Panc1 (cell line): ENCODE measurements at regions not wholly inside any gene's neighbourhood (a gene's known extent, or its start where the extent isn't known, plus 50 kb on each side); places are given as distances from the start of the nearest gene placed in this dataset.

Source experiments
- ATAC-seq: fragments of 200-7000 bp; cut with Tn5 transposase; 2 replicates; pipeline ENCODE4 v1.9.1; 2020; ENCODE audit warnings: mild to moderate bottlenecking, moderate library complexity
- BruUV-seq: library from RNA; stranded (reverse); fragments of 400-500 nt; replicated peaks from 2 replicates; lab custom pipeline; 2021; lab: Mats Ljungman, UMichigan
- CTCF ChIA-PET: fragments of 300-600 bp; sonication (Branson Sonifier 250); formaldehyde crosslinking; loops from one replicate; lab custom pipeline; 2022; ENCODE audit warnings: antibody characterized with exemption; lab: Charles Lee
- POLR2A ChIA-PET: fragments of 300-600 bp; sonication (Branson Sonifier 250); formaldehyde crosslinking; loops from one replicate; lab custom pipeline; 2022; ENCODE audit warnings: antibody characterized with exemption; lab: Charles Lee
- DNase-seq: peaks from one replicate; pipeline ENCODE4 v3.0.0-alpha.2; 2010; ENCODE audit warnings: low read depth, low spot score
- H3K27ac ChIP-seq: 2 replicates; pipeline ENCODE4 v1.5.1; 2011; ENCODE audit warnings: mild to moderate bottlenecking, low read length, inconsistent platforms
- H3K27me3 ChIP-seq: fragments of 200-500 bp; sonication (Bioruptor generic); 2 replicates; pipeline ENCODE4 v1.6.0; 2014; ENCODE audit warnings: low read length, inconsistent platforms; ENCODE audit not compliant: control insufficient read depth, insufficient read depth
- H3K36me3 ChIP-seq: fragments of 200-500 bp; sonication (Bioruptor generic); 2 replicates; pipeline ENCODE4 v1.5.1; 2014; ENCODE audit warnings: inconsistent platforms, mild to moderate bottlenecking, low read length, moderate library complexity; ENCODE audit not compliant: control insufficient read depth, insufficient read depth
- H3K4me1 ChIP-seq: 2 replicates; pipeline ENCODE4 v1.5.1; 2011; ENCODE audit warnings: inconsistent platforms, mild to moderate bottlenecking, low read length, moderate library complexity; ENCODE audit not compliant: control insufficient read depth, insufficient read depth
- H3K4me3 ChIP-seq, 2 experiments: 2 replicates each; pipeline ENCODE4 v1.5.1; 2011 to 2012; ENCODE audit warnings: low read depth in 2 of 2, low read length in 2 of 2, mild to moderate bottlenecking in 2 of 2, inconsistent platforms in 1 of 2, moderate library complexity in 1 of 2
- H3K9me3 ChIP-seq: fragments of 200-500 bp; sonication (Bioruptor generic); 2 replicates; pipeline ENCODE4 v1.5.1; 2014; ENCODE audit warnings: low read depth, mild to moderate bottlenecking, inconsistent platforms, low read length, moderate library complexity; ENCODE audit not compliant: control insufficient read depth, insufficient read depth
- POLR2AphosphoS5 ChIP-seq: IDR thresholded peaks from 2 replicates; pipeline ENCODE4 v1.6.1; 2012; ENCODE audit warnings: mild to moderate bottlenecking, low read depth, low read length, moderate library complexity
- REST ChIP-seq, 2 experiments: IDR thresholded peaks; 2 replicates each; pipeline ENCODE4 v1.6.1; 2011 to 2012; ENCODE audit warnings: low read depth in 2 of 2, control low read depth in 1 of 2, low read length in 1 of 2, mild to moderate bottlenecking in 1 of 2, moderate library complexity in 1 of 2; ENCODE audit not compliant: insufficient read depth in 1 of 2
- SIN3A ChIP-seq: IDR thresholded peaks from 2 replicates; pipeline ENCODE4 v1.6.1; 2012; ENCODE audit warnings: low read depth, mild to moderate bottlenecking, low read length, moderate library complexity, borderline replicate concordance; ENCODE audit not compliant: insufficient read depth
- TCF7L2 ChIP-seq: IDR thresholded peaks from 2 replicates; pipeline ENCODE4 v1.6.1; 2011; ENCODE audit warnings: mild to moderate bottlenecking, low read depth, low read length, inconsistent platforms
- in situ Hi-C: cut with HindIII; loops from 2 replicates; pipeline ENCODE4 v1.10.0; 2016; ENCODE audit warnings: low sequenced_read_pairs, low pct_unique_long_range_greater_than_20kb
- intact Hi-C: fragments of 100-400 bp; cut with micrococcal nuclease; formaldehyde crosslinking; loops from one replicate; pipeline ENCODE4 v1.10.0; 2022; ENCODE audit not compliant: unreplicated experiment
- TF ChIP-seq, protein P1 (sequence below): fragments of 450-650 bp; IDR thresholded peaks from 2 replicates; pipeline ENCODE4 v1.5.1; 2017; ENCODE audit warnings: mild to moderate bottlenecking

DNA sequence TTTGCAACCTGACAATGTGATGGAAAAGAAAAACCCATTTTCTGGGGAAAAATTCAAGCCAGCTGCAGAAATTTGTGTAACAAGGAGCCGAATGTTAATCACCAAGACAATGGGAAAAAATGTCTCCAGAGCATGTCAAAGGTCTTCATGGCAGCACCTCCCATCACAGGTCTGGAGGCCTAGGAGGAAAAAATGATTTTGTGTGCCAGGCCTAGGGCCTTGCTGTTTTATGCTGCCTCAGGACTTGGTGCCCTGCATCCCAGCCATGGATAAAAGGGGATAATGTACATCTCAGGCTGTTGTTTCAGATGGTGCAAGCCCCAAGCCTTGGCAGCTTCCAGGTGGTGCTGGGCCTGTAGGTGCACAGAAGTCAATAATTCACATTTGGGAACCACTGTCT lies 747.7 kb downstream of the C6orf118 start:
- no peaks in the 10 kb centered on the region for H3K9me3 ChIP-seq
- no peak overlapping the region for H3K27ac ChIP-seq
- POLR2A ChIA-PET = no interaction called here
- DNase-seq = no peak
- TF ChIP-seq SIN3A (no peak), REST (IDR thresholded peaks at IDR 0.05; ENCODE audit: insufficient read depth in 1 of 2, low read depth in 2 of 2, low read length in 1 of 2) (no peak), POLR2AphosphoS5 (no peak), TCF7L2 (no peak)
- TF ChIP-seq, protein P1, sequence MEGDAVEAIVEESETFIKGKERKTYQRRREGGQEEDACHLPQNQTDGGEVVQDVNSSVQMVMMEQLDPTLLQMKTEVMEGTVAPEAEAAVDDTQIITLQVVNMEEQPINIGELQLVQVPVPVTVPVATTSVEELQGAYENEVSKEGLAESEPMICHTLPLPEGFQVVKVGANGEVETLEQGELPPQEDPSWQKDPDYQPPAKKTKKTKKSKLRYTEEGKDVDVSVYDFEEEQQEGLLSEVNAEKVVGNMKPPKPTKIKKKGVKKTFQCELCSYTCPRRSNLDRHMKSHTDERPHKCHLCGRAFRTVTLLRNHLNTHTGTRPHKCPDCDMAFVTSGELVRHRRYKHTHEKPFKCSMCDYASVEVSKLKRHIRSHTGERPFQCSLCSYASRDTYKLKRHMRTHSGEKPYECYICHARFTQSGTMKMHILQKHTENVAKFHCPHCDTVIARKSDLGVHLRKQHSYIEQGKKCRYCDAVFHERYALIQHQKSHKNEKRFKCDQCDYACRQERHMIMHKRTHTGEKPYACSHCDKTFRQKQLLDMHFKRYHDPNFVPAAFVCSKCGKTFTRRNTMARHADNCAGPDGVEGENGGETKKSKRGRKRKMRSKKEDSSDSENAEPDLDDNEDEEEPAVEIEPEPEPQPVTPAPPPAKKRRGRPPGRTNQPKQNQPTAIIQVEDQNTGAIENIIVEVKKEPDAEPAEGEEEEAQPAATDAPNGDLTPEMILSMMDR = no peak
- H3K36me3 ChIP-seq = no peaks in the 10 kb centered on the region
- CTCF ChIA-PET = no interaction called here
- in situ Hi-C loops = no loop called here
- H3K4me1 ChIP-seq = no peaks in the 10 kb centered on the region
- H3K27me3 ChIP-seq = no peaks in the 10 kb centered on the region
- intact Hi-C loops = no loop called here
- BruUV-seq = no TSS peak
- H3K4me3 ChIP-seq = no peak overlapping the region
- ATAC-seq = no peak

GRCh38 chr6:164554700-164555476 lies 754.5 kb downstream of the C6orf118 start:
- TF ChIP-seq SIN3A (no peak), TCF7L2 (no peak), REST (IDR thresholded peaks at IDR 0.05; ENCODE audit: insufficient read depth in 1 of 2, low read depth in 2 of 2, low read length in 1 of 2) (no peak)
- POLR2A ChIA-PET = no interaction called here
- ATAC-seq = no peak
- no peaks in the 10 kb centered on the region for H3K27me3 ChIP-seq
- in situ Hi-C loops (no loop called here), intact Hi-C loops (no loop called here)
- CTCF ChIA-PET = no interaction called here
- DNase-seq = no peak
- no TSS peak for BruUV-seq
- H3K4me3 ChIP-seq = no peak overlapping the region
- H3K36me3 ChIP-seq = no peaks in the 10 kb centered on the region
- H3K27ac ChIP-seq = no peak overlapping the region
- no peaks in the 10 kb centered on the region for H3K9me3 ChIP-seq
- H3K4me1 ChIP-seq = no peaks in the 10 kb centered on the region
